Upper lobe of right lung (tissue), 1 donor: ENCODE measurements at regions not wholly inside any gene's neighbourhood (a gene's known extent, or its start where the extent isn't known, plus 50 kb on each side); places are given as distances from the start of the nearest gene placed in this dataset.
"Not testable (repeated sequence)": the region's sequence is repeated elsewhere in the genome, so short reads cannot be mapped to it uniquely, and the experiment has no call there.

Source experiments
- ATAC-seq: fragments of 200-7000 bp; cut with Tn5 transposase; one replicate; pipeline ENCODE4 v1.9.1; 2020; ENCODE audit warnings: mild to moderate bottlenecking, moderate library complexity
- DNase-seq: peaks from one replicate; pipeline ENCODE4 v3.0.0-alpha.2; 2020
- H3K27ac ChIP-seq: fragments of 200-600 bp; one replicate; pipeline ENCODE4 v1.8.0; 2022
- H3K27me3 ChIP-seq: fragments of 200-600 bp; one replicate; pipeline ENCODE4 v1.8.0; 2022; ENCODE audit warnings: mild to moderate bottlenecking
- H3K36me3 ChIP-seq: fragments of 200-600 bp; one replicate; pipeline ENCODE4 v1.8.0; 2022
- H3K4me1 ChIP-seq: fragments of 200-600 bp; one replicate; pipeline ENCODE4 v1.8.0; 2022
- H3K4me3 ChIP-seq: fragments of 200-600 bp; one replicate; pipeline ENCODE4 v1.8.0; 2022; ENCODE audit warnings: mild to moderate bottlenecking
- H3K9me3 ChIP-seq: fragments of 200-600 bp; one replicate; pipeline ENCODE4 v1.8.0; 2022
- CTCF ChIP-seq: fragments of 200-600 bp; IDR thresholded peaks from one replicate; pipeline ENCODE4 v1.8.0; 2022; ENCODE audit warnings: antibody characterized with exemption
- intact Hi-C: fragments of 100-400 bp; cut with DNase I; formaldehyde crosslinking; loops from one replicate; pipeline ENCODE4 v1.11.0; 2022
- donor health status: DM: no; HTN: yes; CAD: no; lungs with severe emphysema.

GRCh38 chr6:168189200-168190013 lies 110.4 kb upstream of the FRMD1 start:
- ATAC-seq (no peak), DNase-seq (no peak)
- H3K4me3 ChIP-seq: no peak overlapping the region
- H3K27me3 ChIP-seq: no peaks in the 10 kb centered on the region
- no peaks in the 10 kb centered on the region for H3K9me3 ChIP-seq
- no peak overlapping the region for H3K27ac ChIP-seq
- no peaks in the 10 kb centered on the region for H3K36me3 ChIP-seq
- intact Hi-C loops: no loop called here
- no peak for TF ChIP-seq CTCF
- no peaks in the 10 kb centered on the region for H3K4me1 ChIP-seq

GRCh38 chr6:168188369-168189199 lies 109.6 kb upstream of the FRMD1 start:
- Histone ChIP-seq H3K27me3 (no peaks in the 10 kb centered on the region), H3K4me1 (no peaks in the 10 kb centered on the region), H3K4me3 (no peak overlapping the region), H3K27ac (no peak overlapping the region), H3K36me3 (no peaks in the 10 kb centered on the region), H3K9me3 (no peaks in the 10 kb centered on the region)
- intact Hi-C loops: no loop called here
- DNase-seq (no peak), ATAC-seq (no peak)
- no peak for TF ChIP-seq CTCF

DNA sequence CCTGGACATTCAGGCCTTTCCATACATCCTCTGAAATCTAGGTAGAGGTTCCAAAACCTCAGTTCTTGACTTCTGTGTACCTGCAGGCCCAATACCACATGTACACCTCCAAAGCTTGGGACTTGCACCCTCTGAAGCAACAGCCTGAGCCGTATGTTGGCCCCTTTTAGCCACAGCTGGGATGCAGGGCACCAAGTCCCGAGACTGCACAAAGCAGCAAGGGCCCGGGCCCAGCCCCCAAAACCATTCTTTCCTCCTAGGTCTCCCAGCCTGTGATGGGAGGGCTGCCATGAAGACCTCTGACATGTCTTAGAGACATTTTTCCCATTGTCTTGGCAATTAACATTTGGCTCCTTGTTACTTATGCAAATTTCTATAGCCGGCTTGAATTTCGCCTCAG lies 107.4 kb upstream of the FRMD1 start:
- DNase-seq (no peak), ATAC-seq (no peak)
- Histone ChIP-seq H3K4me3 (no peak overlapping the region), H3K27ac (no peak overlapping the region), H3K4me1 (no peaks in the 10 kb centered on the region), H3K36me3 (no peaks in the 10 kb centered on the region), H3K9me3 (no peaks in the 10 kb centered on the region), H3K27me3 (no peaks in the 10 kb centered on the region)
- intact Hi-C loops: no loop called here
- TF ChIP-seq CTCF: no peak

DNA sequence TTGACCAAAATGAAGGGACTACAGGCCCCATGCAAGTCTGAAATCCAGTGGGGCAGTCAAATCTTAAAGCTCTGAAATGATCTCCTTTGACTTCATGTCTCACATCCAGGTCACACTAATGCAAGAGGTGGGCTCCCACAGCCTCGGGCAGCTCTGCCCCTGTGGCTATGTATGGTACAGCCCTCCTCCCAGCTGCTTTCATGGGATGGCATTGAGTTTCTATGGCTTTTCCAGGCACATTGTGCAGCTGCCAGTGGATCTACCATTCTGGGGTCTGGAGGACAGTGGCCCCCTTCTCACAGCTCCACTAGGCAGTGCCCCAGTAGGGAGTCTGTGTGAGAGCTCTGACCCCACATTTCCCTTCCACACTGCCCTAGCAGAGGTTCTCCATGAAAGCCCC lies 107.0 kb upstream of the FRMD1 start:
- H3K4me1 ChIP-seq, DNase-seq, H3K36me3 ChIP-seq, intact Hi-C loops, H3K9me3 ChIP-seq, H3K27ac ChIP-seq, ATAC-seq, H3K4me3 ChIP-seq, H3K27me3 ChIP-seq: not testable (repeated sequence)

DNA sequence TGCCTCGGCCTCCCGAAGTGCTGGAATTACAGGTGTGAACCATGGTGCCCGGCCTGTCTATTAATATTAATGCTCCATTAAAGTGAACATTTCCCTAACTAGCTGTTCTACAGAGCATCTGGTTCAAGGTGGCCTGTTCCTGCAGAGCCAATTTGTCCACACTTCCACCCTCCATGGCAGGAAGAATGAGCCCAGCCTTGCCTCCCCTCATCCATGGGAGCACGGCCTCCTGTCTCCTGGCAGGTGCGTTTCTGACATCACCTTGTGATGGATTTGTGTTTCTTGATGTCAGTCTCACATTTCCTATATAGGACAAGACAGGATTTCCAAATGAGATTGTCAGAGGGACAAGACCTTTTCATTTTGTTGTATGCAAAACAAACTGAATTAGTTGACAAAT lies 105.7 kb upstream of the FRMD1 start:
- no peaks in the 10 kb centered on the region for H3K27me3 ChIP-seq
- no peak overlapping the region for H3K27ac ChIP-seq
- no peaks in the 10 kb centered on the region for H3K36me3 ChIP-seq
- no peak for TF ChIP-seq CTCF
- no peaks in the 10 kb centered on the region for H3K9me3 ChIP-seq
- H3K4me3 ChIP-seq: no peak overlapping the region
- no peaks in the 10 kb centered on the region for H3K4me1 ChIP-seq
- ATAC-seq: no peak
- DNase-seq: no peak
- intact Hi-C loops: no loop called here

DNA sequence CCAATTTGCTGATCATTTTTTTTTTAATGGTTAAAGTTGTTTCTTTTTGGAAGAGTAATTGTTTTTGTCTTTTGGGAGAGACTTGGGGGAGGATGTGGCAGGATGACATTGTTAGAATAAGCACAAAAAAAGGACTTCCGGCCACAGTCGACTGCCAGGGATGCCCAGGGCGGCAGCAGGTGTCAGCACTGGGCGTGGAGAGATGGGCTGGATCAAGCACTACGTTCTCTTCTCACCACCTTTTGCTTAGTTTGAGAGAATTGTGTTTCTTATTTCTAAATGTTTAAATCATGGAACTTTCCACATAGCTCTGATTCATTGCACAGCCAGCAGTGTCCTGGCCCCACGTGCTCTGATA lies 104.6 kb upstream of the FRMD1 start:
- ATAC-seq (no peak), DNase-seq (no peak)
- no peaks in the 10 kb centered on the region for H3K9me3 ChIP-seq
- intact Hi-C loops: no loop called here
- no peak overlapping the region for H3K4me3 ChIP-seq
- TF ChIP-seq CTCF: no peak
- no peaks in the 10 kb centered on the region for H3K36me3 ChIP-seq
- H3K4me1 ChIP-seq: no peaks in the 10 kb centered on the region
- H3K27ac ChIP-seq: no peak overlapping the region
- H3K27me3 ChIP-seq: no peaks in the 10 kb centered on the region
